ENCODE measurements at regions not wholly inside any gene's neighbourhood (a gene's known extent, or its start where the extent isn't known, plus 50 kb on each side); places are given as distances from the start of the nearest gene placed in this dataset.

- DNase-seq: no peak
- TF ChIP-seq POLR2A (IDR thresholded peaks at IDR 0.05; ENCODE audit: low read length) (no peak), GATA1 (IDR thresholded peaks at IDR 0.05; ENCODE audit: low read depth, low read length) (no peak)
These were observed 275.5 kb downstream of the CNTN3 start for GRCh38 chr3:74338998-74339397.

GRCh38 chr3:74332165-74332564 lies 282.3 kb downstream of the CNTN3 start:
- TF ChIP-seq GATA1 (IDR thresholded peaks at IDR 0.05; ENCODE audit: low read depth, low read length): no peak
- no peak for TF ChIP-seq POLR2A (IDR thresholded peaks at IDR 0.05; ENCODE audit: low read length)
- no peak for DNase-seq

GRCh38 chr3:74331711-74332110 lies 282.7 kb downstream of the CNTN3 start:
- no peak for DNase-seq
- TF ChIP-seq GATA1 (IDR thresholded peaks at IDR 0.05; ENCODE audit: low read depth, low read length) (no peak), POLR2A (IDR thresholded peaks at IDR 0.05; ENCODE audit: low read length) (no peak)

- DNase-seq: no peak
- no peak for TF ChIP-seq POLR2A (IDR thresholded peaks at IDR 0.05; ENCODE audit: low read length)
- TF ChIP-seq GATA1 (IDR thresholded peaks at IDR 0.05; ENCODE audit: low read depth, low read length): no peak
These were observed 285.4 kb downstream of the CNTN3 start for GRCh38 chr3:74329096-74329495.

GRCh38 chr3:74328435-74328834 lies 286.0 kb downstream of the CNTN3 start:
- DNase-seq: no peak
- no peak for TF ChIP-seq GATA1 (IDR thresholded peaks at IDR 0.05; ENCODE audit: low read depth, low read length)
- TF ChIP-seq POLR2A (IDR thresholded peaks at IDR 0.05; ENCODE audit: low read length): no peak

- no peak for TF ChIP-seq GATA1 (IDR thresholded peaks at IDR 0.05; ENCODE audit: low read depth, low read length)
- TF ChIP-seq POLR2A (IDR thresholded peaks at IDR 0.05; ENCODE audit: low read length): no peak
- DNase-seq: no peak
These were observed 299.2 kb downstream of the CNTN3 start for GRCh38 chr3:74315291-74315690.

GRCh38 chr3:74314696-74315095 lies 299.8 kb downstream of the CNTN3 start:
- TF ChIP-seq GATA1 (IDR thresholded peaks at IDR 0.05; ENCODE audit: low read depth, low read length): no peak
- no peak for TF ChIP-seq POLR2A (IDR thresholded peaks at IDR 0.05; ENCODE audit: low read length)
- no peak for DNase-seq

GRCh38 chr3:74309716-74310115 lies 304.7 kb downstream of the CNTN3 start:
- DNase-seq: no peak
- TF ChIP-seq GATA1 (IDR thresholded peaks at IDR 0.05; ENCODE audit: low read depth, low read length) (no peak), POLR2A (IDR thresholded peaks at IDR 0.05; ENCODE audit: low read length) (no peak)

- no peak for TF ChIP-seq GATA1 (IDR thresholded peaks at IDR 0.05; ENCODE audit: low read depth, low read length)
- TF ChIP-seq POLR2A (IDR thresholded peaks at IDR 0.05; ENCODE audit: low read length): no peak
- DNase-seq: no peak
These were observed 310.0 kb downstream of the CNTN3 start for GRCh38 chr3:74304424-74304823.

- TF ChIP-seq POLR2A (IDR thresholded peaks at IDR 0.05; ENCODE audit: low read length) (no peak), GATA1 (IDR thresholded peaks at IDR 0.05; ENCODE audit: low read depth, low read length) (no peak)
- DNase-seq: no peak
These were observed 310.7 kb downstream of the CNTN3 start for GRCh38 chr3:74303711-74304110.

GRCh38 chr3:74302969-74303368 lies 311.5 kb downstream of the CNTN3 start:
- TF ChIP-seq POLR2A (IDR thresholded peaks at IDR 0.05; ENCODE audit: low read length) (no peak), GATA1 (IDR thresholded peaks at IDR 0.05; ENCODE audit: low read depth, low read length) (no peak)
- no peak for DNase-seq

- TF ChIP-seq GATA1 (IDR thresholded peaks at IDR 0.05; ENCODE audit: low read depth, low read length) (no peak), POLR2A (IDR thresholded peaks at IDR 0.05; ENCODE audit: low read length) (no peak)
- DNase-seq: no peak
These were observed 312.2 kb downstream of the CNTN3 start for GRCh38 chr3:74302281-74302680.

- DNase-seq: no peak
- no peak for TF ChIP-seq GATA1 (IDR thresholded peaks at IDR 0.05; ENCODE audit: low read depth, low read length)
- TF ChIP-seq POLR2A (IDR thresholded peaks at IDR 0.05; ENCODE audit: low read length): no peak
These were observed 313.4 kb downstream of the CNTN3 start for GRCh38 chr3:74301056-74301455.

GRCh38 chr3:74295479-74295878 lies 319.0 kb downstream of the CNTN3 start:
- TF ChIP-seq POLR2A (IDR thresholded peaks at IDR 0.05; ENCODE audit: low read length) (no peak), GATA1 (IDR thresholded peaks at IDR 0.05; ENCODE audit: low read depth, low read length) (no peak)

GRCh38 chr3:74288761-74289160 lies 325.7 kb downstream of the CNTN3 start:
- TF ChIP-seq GATA1 (IDR thresholded peaks at IDR 0.05; ENCODE audit: low read depth, low read length): no peak
- TF ChIP-seq POLR2A (IDR thresholded peaks at IDR 0.05; ENCODE audit: low read length): no peak
- no peak for DNase-seq

More at GRCh38 chr3:74295479-74295878, 319.0 kb downstream of the CNTN3 start:
- no peak for DNase-seq

- TF ChIP-seq GATA1 (IDR thresholded peaks at IDR 0.05; ENCODE audit: low read depth, low read length) (no peak), POLR2A (IDR thresholded peaks at IDR 0.05; ENCODE audit: low read length) (no peak)
- DNase-seq: no peak
These were observed 326.9 kb downstream of the CNTN3 start for GRCh38 chr3:74287557-74287956.
